ENCODE measurements at regions not wholly inside any gene's neighbourhood (a gene's known extent, or its start where the extent isn't known, plus 50 kb on each side); places are given as distances from the start of the nearest gene placed in this dataset.

- H3K9me1 ChIP-seq (ENCODE audit: insufficient read depth, low read length) = no peaks in the 10 kb centered on the region
- H3K4me3 ChIP-seq (ENCODE audit: insufficient read depth, low read depth, low read length) = no peak overlapping the region
- no peak overlapping the region for H3K4ac ChIP-seq (ENCODE audit: low read depth, low read length)
- no peak overlapping the region for H2BK20ac ChIP-seq (ENCODE audit: low read depth, low read length)
- TF ChIP-seq CEBPB (IDR thresholded peaks at IDR 0.05; ENCODE audit: low read depth, low read length) = no peak
- no peak for TF ChIP-seq CTCF (conservative IDR thresholded peaks at IDR 0.05; ENCODE audit: low read depth, low read length)
- no peak for TF ChIP-seq SMC3 (IDR thresholded peaks at IDR 0.05; ENCODE audit: low read depth, low read length)
- no peak for TF ChIP-seq MXI1 (IDR thresholded peaks at IDR 0.05; ENCODE audit: borderline replicate concordance, low read depth, low read length)
- TF ChIP-seq RFX5 (IDR thresholded peaks at IDR 0.05; ENCODE audit: low read depth, low read length) = no peak
- TF ChIP-seq USF2 (IDR thresholded peaks at IDR 0.05; ENCODE audit: low read depth, low read length) = no peak
- TF ChIP-seq MAFK (IDR thresholded peaks at IDR 0.05; ENCODE audit: low read depth, low read length) = no peak
- TF ChIP-seq RCOR1 (IDR thresholded peaks at IDR 0.05; ENCODE audit: insufficient replicate concordance, low read length) = no peak
- no peak for TF ChIP-seq MAZ (IDR thresholded peaks at IDR 0.05; ENCODE audit: borderline replicate concordance, low read depth, low read length)
- TF ChIP-seq FOS (IDR thresholded peaks at IDR 0.05; ENCODE audit: low read depth, low read length) = no peak
- no peak for TF ChIP-seq BHLHE40 (IDR thresholded peaks at IDR 0.05; ENCODE audit: low read depth, low read length)
- no peak for TF ChIP-seq NFE2L2 (IDR thresholded peaks at IDR 0.05; ENCODE audit: low read depth, low read length)
- TF ChIP-seq RAD21 (IDR thresholded peaks at IDR 0.05; ENCODE audit: low read length) = no peak
- TF ChIP-seq POLR2A (IDR thresholded peaks at IDR 0.05; ENCODE audit: low read depth, low read length) = no peak
- no peak for TF ChIP-seq ELK1 (IDR thresholded peaks at IDR 0.05; ENCODE audit: borderline replicate concordance, low read depth, low read length)
- no peak overlapping the region for H3K14ac ChIP-seq (replicated peaks; ENCODE audit: low read depth, low read length)
- H2BK15ac ChIP-seq (ENCODE audit: low read depth, low read length) = no peak overlapping the region
- no peak overlapping the region for H2AK9ac ChIP-seq (replicated peaks; ENCODE audit: low read depth, low read length, poor library complexity)
- no peak for DNase-seq
- in situ Hi-C loops (cut with MboI; ENCODE audit: low sequenced_read_pairs) = loop anchor here (25.0 kb wide), 1 partner anchor 1002 kb away; no protein-coding TSS in a partner anchor
- H2AK5ac ChIP-seq (ENCODE audit: low read depth, low read length) = no peak overlapping the region
- H3K18ac ChIP-seq (ENCODE audit: low read depth, low read length) = no peak overlapping the region
- H3K27me3 ChIP-seq (ENCODE audit: control insufficient read depth, insufficient read depth, low read length) = no peaks in the 10 kb centered on the region; the same call in 1 of the 2 replicates
- no peak for ATAC-seq (ENCODE audit: low read depth)
- no peaks in the 10 kb centered on the region for H3K9me3 ChIP-seq (ENCODE audit: control insufficient read depth, insufficient read depth, low read length)
- intact Hi-C loops (cut with micrococcal nuclease) = no loop called here
- H2BK120ac ChIP-seq (ENCODE audit: low read depth, low read length) = no peak overlapping the region
- H3K36me3 ChIP-seq (ENCODE audit: control insufficient read depth, insufficient read depth, low read length) = no peaks in the 10 kb centered on the region
- no peaks in the 10 kb centered on the region for H3K79me1 ChIP-seq (ENCODE audit: low read depth in 1 of 2, low read length in 2 of 2)
- WGBS, 2 experiments (ENCODE audit: extremely low coverage in 2 of 2, insufficient read length in 1 of 2) = 80% methylated on average over 2 of the region's 2 CpGs; no CpG with 5 or more reads in 1 of the 2 experiments
- dilution Hi-C loops (cut with HindIII; ENCODE audit: low sequenced_read_pairs, unreplicated experiment) = no loop called here
- H3K23ac ChIP-seq (ENCODE audit: low read depth, low read length) = no peak overlapping the region
- no peak overlapping the region for H3K9ac ChIP-seq (ENCODE audit: low read depth, low read length)
- ChIA-PET POLR2A (ENCODE audit: unreplicated experiment) (no interaction called here), CTCF (no interaction called here)
- no peak overlapping the region for H3K56ac ChIP-seq (ENCODE audit: extremely low read depth, insufficient read depth, low read length)
- no peak overlapping the region for H3K27ac ChIP-seq (ENCODE audit: insufficient read depth, low read length)
- H4K8ac ChIP-seq (ENCODE audit: low read depth in 2 of 2, low read length in 2 of 2) = no peak overlapping the region
- no peak overlapping the region for H2BK5ac ChIP-seq (ENCODE audit: low read depth, low read length, poor library complexity, severe bottlenecking)
- no peak overlapping the region for H3K4me2 ChIP-seq (ENCODE audit: low read depth, low read length)
- H3K4me1 ChIP-seq (ENCODE audit: control insufficient read depth, insufficient read depth, low read length) = no peaks in the 10 kb centered on the region
- no peak overlapping the region for H2AFZ ChIP-seq (replicated peaks; ENCODE audit: low read length, poor library complexity)
- H4K20me1 ChIP-seq (ENCODE audit: insufficient read depth, low read length) = no peaks in the 10 kb centered on the region
- H4K5ac ChIP-seq (ENCODE audit: low read depth, low read length) = no peak overlapping the region
- no TSS peak for BruUV-seq (replicated peaks)
- H4K91ac ChIP-seq (ENCODE audit: insufficient read depth, low read depth, low read length) = no peak overlapping the region
Observed at GRCh38 chr7:115864082-115864481, 166.5 kb downstream of the TFEC start.
